Fibroblast of lung (primary cell): ENCODE measurements at regions not wholly inside any gene's neighbourhood (a gene's known extent, or its start where the extent isn't known, plus 50 kb on each side); places are given as distances from the start of the nearest gene placed in this dataset.

ENCODE experiments used
- CTCF ChIP-seq, 2 donors: IDR thresholded peaks in 1 of 2; conservative IDR thresholded peaks in 1 of 2; 1 replicate in 1 of 2; 2 replicates in 1 of 2; pipeline ENCODE4 v1.5.1; 2011 to 2012; ENCODE audit warnings: low read length in 2 of 2, control low read depth in 1 of 2, inconsistent platforms in 1 of 2, low read depth in 1 of 2, mild to moderate bottlenecking in 1 of 2
- EZH2 ChIP-seq: IDR thresholded peaks from 2 replicates; pipeline ENCODE4 v1.5.1; 2012; ENCODE audit warnings: low read length, control low read depth, mild to moderate bottlenecking; ENCODE audit errors: missing control alignments

GRCh38 chr1:9486466-9487140, 52.7 kb upstream of the SLC25A33 start:
- TF ChIP-seq CTCF (conservative IDR thresholded peaks at IDR 0.05 in 1 of 2, IDR thresholded peaks at IDR 0.05 in 1 of 2; ENCODE audit: low read depth in 1 of 2, low read length in 2 of 2) (no peak), EZH2 (no peak)
